HT-29 (cell line): ENCODE measurements at regions not wholly inside any gene's neighbourhood (a gene's known extent, or its start where the extent isn't known, plus 50 kb on each side); places are given as distances from the start of the nearest gene placed in this dataset.

Experiments used
- DNase-seq: peaks from one replicate; pipeline ENCODE4 v3.0.0-alpha.2; 2015; ENCODE audit warnings: low spot score

GRCh38 chr2:57296795-57297517, 749.6 kb upstream of the VRK2 start:
- DNase-seq: no peak

GRCh38 chr2:57313678-57314077, 732.9 kb upstream of the VRK2 start:
- no peak for DNase-seq

- DNase-seq: no peak
Observed at GRCh38 chr2:57314682-57315081, 731.9 kb upstream of the VRK2 start.

GRCh38 chr2:57330447-57330846, 716.2 kb upstream of the VRK2 start:
- no peak for DNase-seq

- no peak for DNase-seq
Observed at GRCh38 chr2:57333221-57333620, 713.4 kb upstream of the VRK2 start.

GRCh38 chr2:57343391-57344006, 703.1 kb upstream of the VRK2 start:
- DNase-seq: no peak

GRCh38 chr2:57368190-57368589, 678.4 kb upstream of the VRK2 start:
- DNase-seq: no peak

GRCh38 chr2:57370882-57371585, 675.6 kb upstream of the VRK2 start:
- no peak for DNase-seq

- DNase-seq: peak; percentile 8
Observed at GRCh38 chr2:57372237-57372984, 674.2 kb upstream of the VRK2 start.

GRCh38 chr2:57373530-57373929, 673.1 kb upstream of the VRK2 start:
- DNase-seq: peak; percentile 29

GRCh38 chr2:57376985-57377384, 669.6 kb upstream of the VRK2 start:
- DNase-seq: peak; percentile 11

- no peak for DNase-seq
Observed at GRCh38 chr2:57386305-57386704, 660.3 kb upstream of the VRK2 start.

GRCh38 chr2:57396355-57397098, 650.1 kb upstream of the VRK2 start:
- DNase-seq: no peak

GRCh38 chr2:57397550-57398360, 648.9 kb upstream of the VRK2 start:
- DNase-seq: no peak

GRCh38 chr2:57399057-57399456, 647.5 kb upstream of the VRK2 start:
- DNase-seq: no peak

- no peak for DNase-seq
Observed at GRCh38 chr2:57402096-57402495, 644.5 kb upstream of the VRK2 start.

- no peak for DNase-seq
Observed at GRCh38 chr2:57402755-57403154, 643.9 kb upstream of the VRK2 start.

- DNase-seq: no peak
Observed at GRCh38 chr2:57407772-57408201, 638.8 kb upstream of the VRK2 start.

GRCh38 chr2:57408587-57408986, 638.0 kb upstream of the VRK2 start:
- DNase-seq: no peak

GRCh38 chr2:57417007-57417406, 629.6 kb upstream of the VRK2 start:
- DNase-seq: no peak
